GM21526 (cell line): ENCODE measurements at regions not wholly inside any gene's neighbourhood (a gene's known extent, or its start where the extent isn't known, plus 50 kb on each side); places are given as distances from the start of the nearest gene placed in this dataset.
A peak's percentile ranks its signal among the peaks of the same experiment; 100 is the strongest.
"Not testable (repeated sequence)": the region's sequence is repeated elsewhere in the genome, so short reads cannot be mapped to it uniquely, and the experiment has no call there.

ENCODE experiments used
- ATAC-seq: cut with Tn5 transposase; IDR thresholded peaks from one replicate; pipeline ENCODE4 v1.9.1; 2021; ENCODE audit warnings: moderate library complexity; ENCODE audit not compliant: unreplicated experiment, low FRiP score

GRCh38 chr10:38355911-38356526, 261.9 kb downstream of the ZNF37A start:
- peak; percentile 100 for ATAC-seq

- ATAC-seq: peak; percentile 45
Measured at GRCh38 chr10:38356527-38356926, 262.4 kb downstream of the ZNF37A start.

GRCh38 chr10:38362514-38362913, 268.4 kb downstream of the ZNF37A start:
- not testable (repeated sequence) for ATAC-seq

GRCh38 chr10:38364073-38364472, 269.9 kb downstream of the ZNF37A start:
- not testable (repeated sequence) for ATAC-seq

- not testable (repeated sequence) for ATAC-seq
Measured at GRCh38 chr10:38365917-38366316, 271.8 kb downstream of the ZNF37A start.

- not testable (repeated sequence) for ATAC-seq
Measured at GRCh38 chr10:38383800-38384199, 289.7 kb downstream of the ZNF37A start.

GRCh38 chr10:38386869-38387268, 292.7 kb downstream of the ZNF37A start:
- ATAC-seq: not testable (repeated sequence)

- ATAC-seq: peak; percentile 78
Measured at GRCh38 chr10:38390725-38391124, 296.6 kb downstream of the ZNF37A start.

- ATAC-seq: not testable (repeated sequence)
Measured at GRCh38 chr10:38395465-38395864, 301.3 kb downstream of the ZNF37A start.

- not testable (repeated sequence) for ATAC-seq
Measured at GRCh38 chr10:38396178-38396954, 302.2 kb downstream of the ZNF37A start.

GRCh38 chr10:38401565-38401964, 307.4 kb downstream of the ZNF37A start:
- ATAC-seq: not testable (repeated sequence)

GRCh38 chr10:38402442-38403346, 308.6 kb downstream of the ZNF37A start:
- ATAC-seq: peak; percentile 99

- not testable (repeated sequence) for ATAC-seq
Measured at GRCh38 chr10:38403347-38404117, 309.4 kb downstream of the ZNF37A start.

GRCh38 chr10:38423634-38424033, 329.5 kb downstream of the ZNF37A start:
- ATAC-seq: not testable (repeated sequence)

- ATAC-seq: not testable (repeated sequence)
Measured at GRCh38 chr10:38430242-38430641, 336.1 kb downstream of the ZNF37A start.

- not testable (repeated sequence) for ATAC-seq
Measured at GRCh38 chr10:38437359-38437758, 343.2 kb downstream of the ZNF37A start.

GRCh38 chr10:38448614-38449355, 354.6 kb downstream of the ZNF37A start:
- not testable (repeated sequence) for ATAC-seq

GRCh38 chr10:38449618-38450017, 355.5 kb downstream of the ZNF37A start:
- ATAC-seq: not testable (repeated sequence)

- not testable (repeated sequence) for ATAC-seq
Measured at GRCh38 chr10:38450372-38451057, 356.4 kb downstream of the ZNF37A start.
